ENCODE measurements at regions not wholly inside any gene's neighbourhood (a gene's known extent, or its start where the extent isn't known, plus 50 kb on each side); places are given as distances from the start of the nearest gene placed in this dataset.

DNA sequence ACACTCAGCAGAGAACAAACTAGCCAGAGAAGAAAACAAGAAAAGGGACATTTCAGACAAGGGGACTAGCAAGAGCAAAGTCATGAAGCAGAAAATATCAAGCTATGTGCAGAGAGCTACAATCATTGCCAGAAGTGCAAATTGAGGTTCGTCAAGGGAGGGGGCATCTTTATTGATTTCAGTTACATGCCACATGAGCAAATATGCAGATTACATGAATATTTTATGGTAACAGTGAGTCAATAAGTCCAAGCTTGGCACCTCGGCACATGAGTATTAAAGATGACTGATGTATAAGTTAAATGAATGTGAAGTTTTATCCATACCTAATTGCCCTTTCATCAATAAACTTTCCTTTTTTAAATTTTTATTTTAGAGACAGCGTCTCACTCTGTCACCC lies 238.1 kb upstream of the DIAPH2 start (continued):
- TF ChIP-seq ZNF776 (CRISPR knock-in tag; IDR thresholded peaks at IDR 0.05) (no peak), KLF11 (CRISPR knock-in tag; IDR thresholded peaks at IDR 0.05) (no peak), ADNP (CRISPR knock-in tag; IDR thresholded peaks at IDR 0.05) (no peak), ZNF274 (CRISPR knock-in tag; IDR thresholded peaks at IDR 0.05) (no peak), HOXA7 (CRISPR knock-in tag; IDR thresholded peaks at IDR 0.05) (no peak), WIZ (CRISPR knock-in tag; IDR thresholded peaks at IDR 0.05) (no peak)
- TF ChIP-seq, protein P1, sequence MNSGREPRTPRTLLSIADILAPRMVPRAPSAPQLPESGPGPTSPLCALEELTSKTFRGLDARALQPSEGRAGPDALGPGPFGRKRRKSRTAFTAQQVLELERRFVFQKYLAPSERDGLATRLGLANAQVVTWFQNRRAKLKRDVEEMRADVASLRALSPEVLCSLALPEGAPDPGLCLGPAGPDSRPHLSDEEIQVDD (CRISPR knock-in tag; IDR thresholded peaks at IDR 0.05; ENCODE audit: borderline replicate concordance), result no peak

DNA sequence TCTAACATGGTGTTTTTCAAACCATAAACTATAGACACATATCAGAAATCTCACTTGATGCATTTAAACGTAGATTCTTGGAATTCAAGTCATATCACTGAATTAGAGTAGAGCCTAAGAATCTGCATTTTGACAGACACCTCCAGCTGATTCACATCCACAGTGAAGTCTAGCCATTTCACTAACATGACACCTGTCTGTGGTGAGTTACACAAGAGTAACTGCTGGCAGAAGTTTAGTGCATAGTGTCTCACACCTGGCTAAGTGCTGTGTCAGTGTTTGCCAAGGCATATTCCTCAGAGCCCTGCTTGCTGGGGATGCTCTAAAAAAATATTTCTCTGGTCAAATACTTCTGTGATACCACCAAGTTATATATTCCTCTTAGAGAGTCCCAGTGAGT lies 237.5 kb upstream of the DIAPH2 start:
- Histone ChIP-seq H3K4me3 (replicated peaks in 1 of 3; ENCODE audit: insufficient read depth in 1 of 3, low read depth in 2 of 3, low read length in 3 of 3) (no peak overlapping the region), H3K27ac (ENCODE audit: extremely low read length, insufficient read depth, low read length) (no peak overlapping the region), H3K79me2 (ENCODE audit: insufficient read depth, low read length) (no peaks in the 10 kb centered on the region), H3K9me3 (ENCODE audit: low read length) (no peaks in the 10 kb centered on the region), H3K9ac (ENCODE audit: insufficient read depth, low read depth, low read length) (no peak overlapping the region), H3K4me1 (ENCODE audit: insufficient read depth, low read length) (no peaks in the 10 kb centered on the region), H3K4me2 (ENCODE audit: low read depth, low read length) (no peak overlapping the region), H3K36me3 (replicated peaks in 1 of 2; ENCODE audit: control insufficient read depth in 1 of 2, insufficient read depth in 2 of 2, low read length in 2 of 2) (no peaks in the 10 kb centered on the region), H4K20me1 (ENCODE audit: insufficient read depth, low read length) (no peaks in the 10 kb centered on the region), H2AFZ (ENCODE audit: low read length) (no peak overlapping the region), H3K27me3 (ENCODE audit: control insufficient read depth in 1 of 2, insufficient read depth in 2 of 2, low read length in 2 of 2) (no peaks in the 10 kb centered on the region)
- CTCF ChIA-PET (ENCODE audit: low intra/inter-chr PET ratio, low total read pairs), result no interaction called here
- no peak for TF ChIP-seq ZFP36 (IDR thresholded peaks at IDR 0.05; ENCODE audit: borderline replicate concordance, low read depth, low read length, partially characterized antibody)
- no peak for TF ChIP-seq ZNF431 (CRISPR knock-in tag; IDR thresholded peaks at IDR 0.05; ENCODE audit: borderline replicate concordance, low read depth)
- no peak for TF ChIP-seq HOXA5 (CRISPR knock-in tag; IDR thresholded peaks at IDR 0.05)
- TF ChIP-seq MAFF (IDR thresholded peaks at IDR 0.05; ENCODE audit: low read depth, low read length), result no peak
- no peak for TF ChIP-seq HMG20A (CRISPR knock-in tag; IDR thresholded peaks at IDR 0.05; ENCODE audit: borderline replicate concordance)
- TF ChIP-seq CBX5 (CRISPR knock-in tag; IDR thresholded peaks at IDR 0.05; ENCODE audit: borderline replicate concordance), result no peak
- no peak for TF ChIP-seq JUN (CRISPR knock-in tag; IDR thresholded peaks at IDR 0.05)
- no peak for TF ChIP-seq PHF8 (CRISPR knock-in tag; IDR thresholded peaks at IDR 0.05)
- TF ChIP-seq TEAD2 (CRISPR knock-in tag; IDR thresholded peaks at IDR 0.05), result no peak
- TF ChIP-seq ZNF792 (CRISPR knock-in tag; IDR thresholded peaks at IDR 0.05), result no peak
- TF ChIP-seq ONECUT2 (CRISPR knock-in tag; IDR thresholded peaks at IDR 0.05), result no peak
- TF ChIP-seq ZNF331 (CRISPR knock-in tag; IDR thresholded peaks at IDR 0.05), result no peak
- no peak for TF ChIP-seq ZNF891 (CRISPR knock-in tag; IDR thresholded peaks at IDR 0.05)
- no peak for TF ChIP-seq KAT8 (CRISPR knock-in tag; IDR thresholded peaks at IDR 0.05)
- TF ChIP-seq, protein P2, sequence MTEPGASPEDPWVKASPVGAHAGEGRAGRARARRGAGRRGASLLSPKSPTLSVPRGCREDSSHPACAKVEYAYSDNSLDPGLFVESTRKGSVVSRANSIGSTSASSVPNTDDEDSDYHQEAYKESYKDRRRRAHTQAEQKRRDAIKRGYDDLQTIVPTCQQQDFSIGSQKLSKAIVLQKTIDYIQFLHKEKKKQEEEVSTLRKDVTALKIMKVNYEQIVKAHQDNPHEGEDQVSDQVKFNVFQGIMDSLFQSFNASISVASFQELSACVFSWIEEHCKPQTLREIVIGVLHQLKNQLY (CRISPR knock-in tag; IDR thresholded peaks at IDR 0.05), result no peak
- TF ChIP-seq, protein P3, sequence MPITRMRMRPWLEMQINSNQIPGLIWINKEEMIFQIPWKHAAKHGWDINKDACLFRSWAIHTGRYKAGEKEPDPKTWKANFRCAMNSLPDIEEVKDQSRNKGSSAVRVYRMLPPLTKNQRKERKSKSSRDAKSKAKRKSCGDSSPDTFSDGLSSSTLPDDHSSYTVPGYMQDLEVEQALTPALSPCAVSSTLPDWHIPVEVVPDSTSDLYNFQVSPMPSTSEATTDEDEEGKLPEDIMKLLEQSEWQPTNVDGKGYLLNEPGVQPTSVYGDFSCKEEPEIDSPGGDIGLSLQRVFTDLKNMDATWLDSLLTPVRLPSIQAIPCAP (CRISPR knock-in tag; IDR thresholded peaks at IDR 0.05; ENCODE audit: low read depth), result no peak
- no peak for TF ChIP-seq ZFP62 (CRISPR knock-in tag; IDR thresholded peaks at IDR 0.05)
- no peak for TF ChIP-seq ZNF780A (CRISPR knock-in tag; IDR thresholded peaks at IDR 0.05)
- TF ChIP-seq MED8 (CRISPR knock-in tag; IDR thresholded peaks at IDR 0.05; ENCODE audit: insufficient replicate concordance), result no peak
- POLR2A ChIA-PET, result no interaction called here
- intact Hi-C loops (cut with micrococcal nuclease; ENCODE audit: unreplicated experiment) (no loop called here), in situ Hi-C loops (cut with HindIII; ENCODE audit: extremely low pct_ligation_motif_present, low pct_unique_long_range_greater_than_20kb) (no loop called here)
- DNase-seq (ENCODE audit: low spot score), result no peak
- no peak for ATAC-seq
- WGBS (ENCODE audit: low lambda C conversion rate), result 0% methylated on average over 1 of the region's 1 CpG
- no TSS peak for BruUV-seq (replicated peaks)
- FAIRE-seq, result no peak
